SH-SY5Y (cell line): ENCODE measurements at regions not wholly inside any gene's neighbourhood (a gene's known extent, or its start where the extent isn't known, plus 50 kb on each side); places are given as distances from the start of the nearest gene placed in this dataset.

ENCODE experiments used
- GATA2 ChIP-seq: IDR thresholded peaks from 2 replicates; pipeline ENCODE4 v1.6.1; 2011; ENCODE audit warnings: mild to moderate bottlenecking, low read depth, low read length
- GATA3 ChIP-seq: IDR thresholded peaks from 2 replicates; pipeline ENCODE4 v1.6.1; 2011; ENCODE audit warnings: low read depth, mild to moderate bottlenecking, low read length, moderate library complexity

DNA sequence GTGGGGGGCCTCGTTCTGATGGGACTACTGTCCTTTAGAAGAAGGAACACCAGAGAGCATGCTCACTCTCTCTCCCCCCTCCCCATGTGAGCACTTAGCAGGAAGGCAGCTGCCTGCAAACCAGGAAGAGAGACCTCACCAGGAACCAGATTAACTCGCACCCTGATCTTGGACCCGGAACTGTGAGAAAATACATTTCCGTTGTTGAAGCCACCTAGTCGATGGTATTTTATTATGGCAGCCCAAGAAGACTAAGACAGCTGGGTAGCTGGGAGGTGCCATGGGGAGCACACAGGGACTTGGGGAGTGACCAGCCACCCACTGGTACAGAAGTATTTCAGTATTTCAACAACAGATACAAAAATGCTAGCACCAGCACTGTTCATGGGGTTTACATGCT, 59.0 kb downstream of the VCPKMT start:
- TF ChIP-seq GATA2 (no peak), GATA3 (no peak)
